ENCODE measurements at regions not wholly inside any gene's neighbourhood (a gene's known extent, or its start where the extent isn't known, plus 50 kb on each side); places are given as distances from the start of the nearest gene placed in this dataset.
"Not testable (repeated sequence)": the region's sequence is repeated elsewhere in the genome, so short reads cannot be mapped to it uniquely, and the experiment has no call there.

- Histone ChIP-seq H3K4me3 (replicated peaks in 1 of 3; ENCODE audit: insufficient read depth in 1 of 3, low read depth in 1 of 3, low read length in 3 of 3) (no peak overlapping the region), H4K20me1 (replicated peaks; ENCODE audit: control insufficient read depth, extremely low read depth, insufficient read depth, low read length) (no peaks in the 10 kb centered on the region), H3K9ac (replicated peaks; ENCODE audit: extremely low read depth, insufficient read depth, low read length) (no peak overlapping the region), H3K36me3 (ENCODE audit: control insufficient read depth in 2 of 2, extremely low read depth in 1 of 2, insufficient read depth in 2 of 2, low read length in 2 of 2) (no peaks in the 10 kb centered on the region), H3K79me2 (ENCODE audit: control insufficient read depth, insufficient read depth, low read length) (no peaks in the 10 kb centered on the region), H3K4me2 (ENCODE audit: insufficient read depth, low read length) (no peak overlapping the region), H3K9me1 (replicated peaks; ENCODE audit: control insufficient read depth, extremely low read depth, insufficient read depth, low read length) (no peaks in the 10 kb centered on the region), H3K27me3 (ENCODE audit: control insufficient read depth in 2 of 2, insufficient read depth in 2 of 2, low read length in 2 of 2) (no peaks in the 10 kb centered on the region), H3K27ac (ENCODE audit: insufficient read depth, low read depth, low read length) (no peak overlapping the region), H3K9me3 (replicated peaks; ENCODE audit: control insufficient read depth, insufficient read depth, low read length) (no peaks in the 10 kb centered on the region), H3K4me1 (ENCODE audit: control insufficient read depth, extremely low read depth, insufficient read depth, low read length) (no peaks in the 10 kb centered on the region), H2AFZ (ENCODE audit: low read depth, low read length) (no peak overlapping the region)
- dilution Hi-C loops (cut with MboI; ENCODE audit: extremely low pct_ligation_motif_present, low sequenced_read_pairs), result no loop called here
- BruUV-seq (replicated peaks), result no TSS peak
- ChIA-PET POLR2A (no interaction called here), CTCF (no interaction called here)
- intact Hi-C loops (cut with micrococcal nuclease), result no loop called here
- FAIRE-seq (no peak), DNase-seq (ENCODE audit: low read depth, low spot score) (no peak)
- TF ChIP-seq EZH2 (IDR thresholded peaks at IDR 0.05; ENCODE audit: borderline replicate concordance, low read depth, low read length, severe bottlenecking), result no peak
- TF ChIP-seq POLR2A (IDR thresholded peaks at IDR 0.05; ENCODE audit: low read depth, low read length), result no peak
Measured at GRCh38 chr12:67091204-67091603, 178.0 kb upstream of the CAND1 start.

- H3K9me1 ChIP-seq (replicated peaks; ENCODE audit: control insufficient read depth, extremely low read depth, insufficient read depth, low read length), result no peaks in the 10 kb centered on the region
- H3K9me3 ChIP-seq (replicated peaks; ENCODE audit: control insufficient read depth, insufficient read depth, low read length), result no peaks in the 10 kb centered on the region
- H3K79me2 ChIP-seq (ENCODE audit: control insufficient read depth, insufficient read depth, low read length), result no peaks in the 10 kb centered on the region
- H3K27me3 ChIP-seq (ENCODE audit: control insufficient read depth in 2 of 2, insufficient read depth in 2 of 2, low read length in 2 of 2), result no peaks in the 10 kb centered on the region
- FAIRE-seq, result no peak
- no peak overlapping the region for H2AFZ ChIP-seq (ENCODE audit: low read depth, low read length)
- BruUV-seq (replicated peaks), result no TSS peak
- ChIA-PET CTCF (no interaction called here), POLR2A (no interaction called here)
- TF ChIP-seq EZH2 (IDR thresholded peaks at IDR 0.05; ENCODE audit: borderline replicate concordance, low read depth, low read length, severe bottlenecking), result no peak
- no peak for TF ChIP-seq JUN (IDR thresholded peaks at IDR 0.05; ENCODE audit: borderline replicate concordance, insufficient read depth, insufficient read length, low read depth)
- TF ChIP-seq MAX (IDR thresholded peaks at IDR 0.05; ENCODE audit: insufficient read depth, insufficient read length), result no peak
- TF ChIP-seq POLR2A (IDR thresholded peaks at IDR 0.05; ENCODE audit: low read depth, low read length), result no peak
- TF ChIP-seq CTCF (IDR thresholded peaks at IDR 0.05; ENCODE audit: extremely low read depth in 1 of 2, insufficient read depth in 1 of 2, low read depth in 1 of 2, low read length in 2 of 2), result no peak
- TF ChIP-seq GATA2 (IDR thresholded peaks at IDR 0.05; ENCODE audit: insufficient read depth, insufficient read length, low read depth, low read length), result no peak
- TF ChIP-seq FOS (IDR thresholded peaks at IDR 0.05; ENCODE audit: borderline replicate concordance, insufficient read depth, low read length), result no peak
- no peak for TF ChIP-seq MYC (IDR thresholded peaks at IDR 0.05; ENCODE audit: low read depth, low read length)
- no peak for TF ChIP-seq POLR2AphosphoS5 (IDR thresholded peaks at IDR 0.05; ENCODE audit: insufficient read depth, low read depth, low read length)
- no peak overlapping the region for H3K9ac ChIP-seq (replicated peaks; ENCODE audit: extremely low read depth, insufficient read depth, low read length)
- dilution Hi-C loops (cut with MboI; ENCODE audit: extremely low pct_ligation_motif_present, low sequenced_read_pairs), result no loop called here
- H3K36me3 ChIP-seq (ENCODE audit: control insufficient read depth in 2 of 2, extremely low read depth in 1 of 2, insufficient read depth in 2 of 2, low read length in 2 of 2), result no peaks in the 10 kb centered on the region
- H4K20me1 ChIP-seq (replicated peaks; ENCODE audit: control insufficient read depth, extremely low read depth, insufficient read depth, low read length), result no peaks in the 10 kb centered on the region
- H3K27ac ChIP-seq (ENCODE audit: insufficient read depth, low read depth, low read length), result no peak overlapping the region
- no peak overlapping the region for H3K4me3 ChIP-seq (replicated peaks in 1 of 3; ENCODE audit: insufficient read depth in 1 of 3, low read depth in 1 of 3, low read length in 3 of 3)
- intact Hi-C loops (cut with micrococcal nuclease), result no loop called here
- no peak for DNase-seq (ENCODE audit: low read depth, low spot score)
- H3K4me2 ChIP-seq (ENCODE audit: insufficient read depth, low read length), result no peak overlapping the region
- no peaks in the 10 kb centered on the region for H3K4me1 ChIP-seq (ENCODE audit: control insufficient read depth, extremely low read depth, insufficient read depth, low read length)
Measured at GRCh38 chr12:67091678-67092077, 177.5 kb upstream of the CAND1 start.

- dilution Hi-C loops (cut with MboI; ENCODE audit: extremely low pct_ligation_motif_present, low sequenced_read_pairs); CTCF ChIA-PET; H3K27ac ChIP-seq (ENCODE audit: insufficient read depth, low read depth, low read length); H2AFZ ChIP-seq (ENCODE audit: low read depth, low read length); H3K9ac ChIP-seq (replicated peaks; ENCODE audit: extremely low read depth, insufficient read depth, low read length); H3K4me2 ChIP-seq (ENCODE audit: insufficient read depth, low read length); BruUV-seq (replicated peaks); H3K27me3 ChIP-seq (ENCODE audit: control insufficient read depth in 2 of 2, insufficient read depth in 2 of 2, low read length in 2 of 2); H3K9me1 ChIP-seq (replicated peaks; ENCODE audit: control insufficient read depth, extremely low read depth, insufficient read depth, low read length); H4K20me1 ChIP-seq (replicated peaks; ENCODE audit: control insufficient read depth, extremely low read depth, insufficient read depth, low read length); H3K79me2 ChIP-seq (ENCODE audit: control insufficient read depth, insufficient read depth, low read length); H3K9me3 ChIP-seq (replicated peaks; ENCODE audit: control insufficient read depth, insufficient read depth, low read length); FAIRE-seq; H3K4me1 ChIP-seq (ENCODE audit: control insufficient read depth, extremely low read depth, insufficient read depth, low read length); intact Hi-C loops (cut with micrococcal nuclease); DNase-seq (ENCODE audit: low read depth, low spot score); H3K4me3 ChIP-seq (replicated peaks in 1 of 3; ENCODE audit: insufficient read depth in 1 of 3, low read depth in 1 of 3, low read length in 3 of 3); POLR2A ChIA-PET; H3K36me3 ChIP-seq (ENCODE audit: control insufficient read depth in 2 of 2, extremely low read depth in 1 of 2, insufficient read depth in 2 of 2, low read length in 2 of 2): not testable (repeated sequence)
Measured at GRCh38 chr12:67092934-67093333, 176.2 kb upstream of the CAND1 start.
